Stimulated activated CD4-positive, alpha-beta T cell treated with anti-CD3 and anti-CD28 coated beads, Interleukin-4, amount 100 ng/mL, for 4 hours (primary cell): ENCODE measurements at regions not wholly inside any gene's neighbourhood (a gene's known extent, or its start where the extent isn't known, plus 50 kb on each side); places are given as distances from the start of the nearest gene placed in this dataset.
"Not testable (repeated sequence)": the region's sequence is repeated elsewhere in the genome, so short reads cannot be mapped to it uniquely, and the experiment has no call there.

ENCODE experiments used
- DNase-seq, 2 experiments: peaks; one replicate each; pipeline ENCODE4 v3.0.0-alpha.2; 2020

GRCh38 chr5:158049459-158049858 lies 190.5 kb upstream of the CLINT1 start:
- DNase-seq = no peak

GRCh38 chr5:158045696-158046095 lies 186.8 kb upstream of the CLINT1 start:
- no peak for DNase-seq

- no peak for DNase-seq
These were observed 181.0 kb upstream of the CLINT1 start for GRCh38 chr5:158039911-158040347.

GRCh38 chr5:158039441-158039840 lies 180.5 kb upstream of the CLINT1 start:
- no peak for DNase-seq

- not testable (repeated sequence) for DNase-seq
These were observed 178.1 kb upstream of the CLINT1 start for GRCh38 chr5:158036983-158037595.

GRCh38 chr5:158034586-158034985 lies 175.6 kb upstream of the CLINT1 start:
- DNase-seq = not testable (repeated sequence)

- no peak for DNase-seq
These were observed 174.8 kb upstream of the CLINT1 start for GRCh38 chr5:158033724-158034123.

GRCh38 chr5:158033076-158033475 lies 174.1 kb upstream of the CLINT1 start:
- no peak for DNase-seq

- DNase-seq = no peak
These were observed 173.3 kb upstream of the CLINT1 start for GRCh38 chr5:158032246-158032645.

- DNase-seq = no peak
These were observed 169.1 kb upstream of the CLINT1 start for GRCh38 chr5:158027806-158028775.

- no peak for DNase-seq
These were observed 167.5 kb upstream of the CLINT1 start for GRCh38 chr5:158026304-158027031.

- no peak for DNase-seq
These were observed 164.3 kb upstream of the CLINT1 start for GRCh38 chr5:158023266-158023665.

GRCh38 chr5:158022837-158023236 lies 163.9 kb upstream of the CLINT1 start:
- DNase-seq = no peak

GRCh38 chr5:158022393-158022792 lies 163.4 kb upstream of the CLINT1 start:
- DNase-seq = no peak

GRCh38 chr5:158020555-158021418 lies 161.8 kb upstream of the CLINT1 start:
- no peak for DNase-seq

GRCh38 chr5:158017469-158017868 lies 158.5 kb upstream of the CLINT1 start:
- no peak for DNase-seq

GRCh38 chr5:158014372-158014771 lies 155.4 kb upstream of the CLINT1 start:
- DNase-seq = no peak

- no peak for DNase-seq
These were observed 155.0 kb upstream of the CLINT1 start for GRCh38 chr5:158013939-158014338.

GRCh38 chr5:158013303-158013702 lies 154.4 kb upstream of the CLINT1 start:
- DNase-seq = no peak

GRCh38 chr5:158011422-158011821 lies 152.5 kb upstream of the CLINT1 start:
- DNase-seq = no peak

- DNase-seq = no peak
These were observed 151.9 kb upstream of the CLINT1 start for GRCh38 chr5:158010831-158011230.

- DNase-seq = no peak
These were observed 148.4 kb upstream of the CLINT1 start for GRCh38 chr5:158007336-158007735.
